Activated naive CD4-positive, alpha-beta T cell treated with anti-CD3 and anti-CD28 coated beads, Interleukin-2, amount 10 ng/mL, durations not matched to agents 7 days and 5 days (primary cell): ENCODE measurements at regions not wholly inside any gene's neighbourhood (a gene's known extent, or its start where the extent isn't known, plus 50 kb on each side); places are given as distances from the start of the nearest gene placed in this dataset.

Source experiments
- CTCF ChIA-PET: fragments of 350-600 bp; sonication (Branson Sonifier 250); formaldehyde crosslinking; loops from one replicate; lab custom pipeline; 2021; ENCODE audit warnings: antibody characterized with exemption; lab: Charles Lee
- DNase-seq: peaks from one replicate; pipeline ENCODE4 v3.0.0-alpha.2; 2020
- H3K27ac Mint-ChIP-seq: one replicate; pipeline ENCODE4 v1.8.0; 2021; ENCODE audit warnings: mild to moderate bottlenecking, moderate library complexity, mixed read lengths
- H3K27me3 Mint-ChIP-seq: one replicate; pipeline ENCODE4 v1.8.0; 2021; ENCODE audit warnings: mild to moderate bottlenecking, mixed read lengths
- H3K36me3 Mint-ChIP-seq: one replicate; pipeline ENCODE4 v1.8.0; 2021; ENCODE audit warnings: mixed read lengths
- H3K4me1 Mint-ChIP-seq: one replicate; pipeline ENCODE4 v1.8.0; 2021; ENCODE audit warnings: mixed read lengths
- H3K4me3 Mint-ChIP-seq: one replicate; pipeline ENCODE4 v1.8.0; 2021; ENCODE audit warnings: mild to moderate bottlenecking, moderate library complexity, mixed read lengths
- H3K9me3 Mint-ChIP-seq: one replicate; pipeline ENCODE4 v1.8.0; 2021; ENCODE audit warnings: mixed read lengths

DNA sequence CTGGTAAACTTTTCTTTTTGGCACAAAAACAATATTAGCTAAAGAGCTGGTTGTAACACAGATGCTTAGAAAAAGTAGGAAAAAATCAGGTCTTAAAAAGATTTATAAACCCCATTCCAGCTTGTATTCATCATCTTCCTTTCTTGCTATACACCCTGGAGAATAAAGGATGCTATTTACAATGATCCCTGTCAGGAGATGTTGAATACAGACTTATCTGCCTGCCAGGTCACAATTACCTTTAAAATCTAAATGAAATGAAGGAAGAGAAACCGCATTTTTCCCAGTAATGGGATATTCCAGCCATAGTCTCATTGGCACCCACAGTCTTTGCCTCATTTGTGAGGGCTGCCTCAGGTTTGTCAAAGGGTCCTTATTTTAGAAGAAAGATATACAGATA, 394.1 kb upstream of the WWC1 start:
- Mint-ChIP-seq H3K4me3 (no peak overlapping the region), H3K36me3 (no peaks in the 10 kb centered on the region), H3K27ac (no peak overlapping the region), H3K4me1 (no peaks in the 10 kb centered on the region), H3K9me3 (peaks cover 4% of the 10 kb centered on the region), H3K27me3 (no peaks in the 10 kb centered on the region)
- CTCF ChIA-PET, result interaction anchor here (1.0 kb wide), 1 partner anchor 49 kb away, joined by 3 read pairs; no protein-coding TSS in a partner anchor
- DNase-seq, result no peak

DNA sequence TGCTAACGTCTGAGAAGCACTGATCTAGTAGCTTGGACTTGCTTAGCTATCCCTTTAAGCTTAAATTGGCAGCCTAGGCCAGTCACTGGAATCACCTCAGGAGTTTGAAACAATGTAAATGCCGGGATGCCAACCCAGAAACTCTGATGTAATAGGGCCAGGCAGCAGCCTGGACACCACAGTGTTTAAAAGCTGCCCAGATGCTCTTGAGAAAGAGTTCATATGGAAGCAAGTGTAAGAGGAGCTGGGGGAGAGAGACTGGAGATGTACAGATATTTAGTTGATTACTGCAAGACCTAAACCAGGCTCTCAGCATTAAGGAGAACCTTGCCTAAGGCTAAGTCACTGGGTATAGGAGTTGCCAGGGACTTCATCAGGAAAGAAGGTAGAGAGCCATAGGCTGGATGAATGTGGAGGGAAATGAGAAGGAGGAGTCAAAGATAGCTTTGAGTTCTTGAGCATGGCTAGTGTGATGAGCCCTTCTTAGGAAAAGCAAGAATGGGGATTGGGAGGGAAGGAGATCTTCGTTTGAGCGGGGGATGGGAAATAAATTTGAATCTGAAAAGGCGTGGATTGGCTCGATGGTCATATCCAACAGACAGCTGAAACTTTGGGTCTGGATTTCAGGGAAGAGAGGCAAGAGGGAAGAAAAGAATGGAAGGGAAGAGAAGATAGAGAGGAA, 392.9 kb upstream of the WWC1 start:
- no peaks in the 10 kb centered on the region for H3K36me3 Mint-ChIP-seq
- H3K4me3 Mint-ChIP-seq, result no peak overlapping the region
- no peak overlapping the region for H3K27ac Mint-ChIP-seq
- H3K27me3 Mint-ChIP-seq, result no peaks in the 10 kb centered on the region
- no peak for DNase-seq
- peaks cover 4% of the 10 kb centered on the region for H3K9me3 Mint-ChIP-seq
- CTCF ChIA-PET, result no interaction called here
- H3K4me1 Mint-ChIP-seq, result no peaks in the 10 kb centered on the region

DNA sequence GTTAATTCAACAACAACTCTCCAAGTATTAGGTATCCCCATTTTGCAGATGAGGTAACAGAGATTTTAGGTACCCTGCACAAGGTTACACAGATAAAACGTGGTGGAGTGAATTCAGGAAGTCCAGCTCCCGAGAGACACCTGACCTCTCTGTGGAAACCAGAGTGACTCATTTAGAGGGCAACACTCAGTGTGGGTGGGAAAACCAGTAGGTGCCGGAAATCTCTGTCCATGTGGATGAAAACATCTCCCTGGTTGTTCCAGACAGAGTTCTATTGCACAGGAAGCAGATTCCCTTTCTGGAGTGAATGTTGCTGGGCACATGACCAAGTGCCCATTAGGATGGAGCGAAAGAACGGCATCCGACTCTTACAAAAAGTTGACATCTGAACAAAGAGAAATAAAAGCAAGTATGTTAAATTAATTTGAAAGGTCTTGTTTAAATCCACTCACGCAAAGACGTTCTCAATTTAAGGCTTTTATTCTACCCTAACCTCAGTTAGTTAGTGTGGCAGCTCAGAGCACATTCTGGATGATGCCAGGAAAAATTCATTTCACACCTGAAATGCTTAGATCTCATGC, 391.9 kb upstream of the WWC1 start:
- H3K36me3 Mint-ChIP-seq, result no peaks in the 10 kb centered on the region

DNA sequence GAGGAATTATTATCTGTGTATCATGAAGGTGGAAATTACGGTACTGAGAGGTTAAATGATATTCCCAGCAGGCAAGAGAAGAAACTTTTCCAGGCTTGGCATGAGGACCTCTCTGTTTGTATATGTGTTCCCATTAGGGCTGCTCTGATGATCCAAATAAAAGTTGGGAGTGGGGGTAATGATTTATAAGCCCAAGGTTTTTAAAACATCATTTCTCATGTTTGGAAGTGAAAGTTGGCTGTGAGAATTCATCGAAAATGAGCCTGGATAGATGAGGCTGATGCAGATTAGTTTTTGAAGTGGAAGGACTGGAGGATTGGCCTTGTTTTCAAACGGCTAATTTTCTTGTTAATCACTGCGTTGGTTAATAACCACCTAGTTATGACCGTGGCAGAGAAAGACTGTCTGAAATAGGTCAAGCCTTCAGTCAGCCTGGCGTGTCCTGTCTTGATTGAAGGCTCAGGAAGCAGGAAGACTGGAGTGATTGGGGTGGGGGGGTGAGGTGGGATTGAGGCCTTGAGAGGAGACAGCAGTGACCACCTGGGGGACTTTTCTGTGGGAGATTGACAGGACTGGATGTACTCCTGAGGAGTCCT, 391.0 kb upstream of the WWC1 start:
- DNase-seq, result no peak
- H3K36me3 Mint-ChIP-seq, result no peaks in the 10 kb centered on the region
- no peaks in the 10 kb centered on the region for H3K4me1 Mint-ChIP-seq
- H3K27me3 Mint-ChIP-seq, result no peaks in the 10 kb centered on the region
- H3K9me3 Mint-ChIP-seq, result peaks cover 4% of the 10 kb centered on the region
- CTCF ChIA-PET, result no interaction called here
- no peak overlapping the region for H3K27ac Mint-ChIP-seq
- H3K4me3 Mint-ChIP-seq, result no peak overlapping the region

More for the DNA sequence above, 391.9 kb upstream of the WWC1 start:
- no peak overlapping the region for H3K4me3 Mint-ChIP-seq
- no peaks in the 10 kb centered on the region for H3K27me3 Mint-ChIP-seq
- H3K27ac Mint-ChIP-seq, result no peak overlapping the region
- H3K9me3 Mint-ChIP-seq, result peaks cover 4% of the 10 kb centered on the region
- H3K4me1 Mint-ChIP-seq, result no peaks in the 10 kb centered on the region
- no peak for DNase-seq
- CTCF ChIA-PET, result no interaction called here

DNA sequence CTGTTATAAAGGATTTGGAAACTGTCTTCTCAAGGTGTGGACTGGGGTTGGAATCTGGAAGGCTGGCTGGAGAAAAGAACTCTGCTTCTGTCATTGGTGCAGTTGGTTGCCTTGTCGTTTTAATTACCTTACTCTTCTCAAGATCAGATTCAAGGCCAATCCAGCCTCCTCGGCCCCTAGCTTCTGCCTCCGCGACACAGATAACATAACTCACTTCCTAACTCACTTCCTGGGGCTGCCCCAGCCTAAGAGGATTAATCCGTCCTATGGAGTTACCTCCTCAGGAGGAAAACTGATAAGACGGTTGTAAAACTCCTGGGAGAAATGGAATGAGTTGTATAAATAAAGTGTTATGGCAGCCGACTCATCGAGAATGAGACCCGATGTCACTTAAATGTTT, 389.1 kb upstream of the WWC1 start:
- DNase-seq, result no peak
- no peak overlapping the region for H3K27ac Mint-ChIP-seq
- peaks cover 4% of the 10 kb centered on the region for H3K9me3 Mint-ChIP-seq
- no peaks in the 10 kb centered on the region for H3K4me1 Mint-ChIP-seq
- H3K27me3 Mint-ChIP-seq, result no peaks in the 10 kb centered on the region
- no peak overlapping the region for H3K4me3 Mint-ChIP-seq
- CTCF ChIA-PET, result no interaction called here
- no peaks in the 10 kb centered on the region for H3K36me3 Mint-ChIP-seq

DNA sequence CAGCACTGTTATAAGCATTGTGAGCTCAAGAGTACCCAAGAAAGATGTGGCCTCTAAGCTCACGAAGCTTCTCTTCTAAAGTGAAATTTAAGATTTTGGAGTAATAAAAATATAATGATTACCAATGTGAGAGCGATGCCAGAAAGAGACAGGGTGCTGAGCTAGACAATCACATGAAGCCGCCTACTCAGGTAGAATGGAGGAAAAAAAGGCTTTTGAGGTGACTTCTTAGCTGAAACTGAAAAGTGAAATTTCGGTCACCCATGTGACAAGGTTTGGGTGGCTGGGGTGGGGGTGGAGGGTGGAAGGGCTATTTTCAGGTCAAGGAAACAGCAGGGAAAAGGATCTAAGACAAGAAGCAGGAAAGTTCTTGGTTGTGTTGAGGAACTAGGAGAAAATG, 388.2 kb upstream of the WWC1 start:
- H3K36me3 Mint-ChIP-seq, result no peaks in the 10 kb centered on the region
- no peaks in the 10 kb centered on the region for H3K4me1 Mint-ChIP-seq
- H3K4me3 Mint-ChIP-seq, result no peak overlapping the region
- no peaks in the 10 kb centered on the region for H3K27me3 Mint-ChIP-seq
- peaks cover 4% of the 10 kb centered on the region for H3K9me3 Mint-ChIP-seq
- no peak overlapping the region for H3K27ac Mint-ChIP-seq
- CTCF ChIA-PET, result no interaction called here
- DNase-seq, result no peak

DNA sequence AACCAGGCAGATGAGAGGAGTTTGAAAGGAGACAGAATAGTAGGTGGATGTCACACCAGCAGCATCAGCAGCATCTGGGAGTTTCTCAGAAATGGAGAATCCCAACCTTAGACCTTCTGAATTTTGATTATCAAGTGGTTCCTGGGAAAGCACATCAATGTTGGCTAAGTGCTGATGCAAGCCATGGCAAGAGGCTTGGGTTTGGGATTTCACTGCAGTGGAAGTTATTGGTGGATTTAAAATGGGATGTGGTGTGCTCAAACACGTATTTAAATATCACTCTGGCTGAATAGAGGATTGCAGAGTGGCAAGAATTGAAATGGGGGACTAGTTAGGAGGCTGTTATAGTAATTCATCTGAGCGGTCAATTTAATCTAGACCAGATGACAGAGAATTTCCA, 387.8 kb upstream of the WWC1 start:
- Mint-ChIP-seq H3K4me3 (no peak overlapping the region), H3K4me1 (no peaks in the 10 kb centered on the region), H3K27me3 (no peaks in the 10 kb centered on the region), H3K36me3 (no peaks in the 10 kb centered on the region), H3K27ac (no peak overlapping the region), H3K9me3 (peaks cover 4% of the 10 kb centered on the region)
- DNase-seq, result no peak
- CTCF ChIA-PET, result no interaction called here

DNA sequence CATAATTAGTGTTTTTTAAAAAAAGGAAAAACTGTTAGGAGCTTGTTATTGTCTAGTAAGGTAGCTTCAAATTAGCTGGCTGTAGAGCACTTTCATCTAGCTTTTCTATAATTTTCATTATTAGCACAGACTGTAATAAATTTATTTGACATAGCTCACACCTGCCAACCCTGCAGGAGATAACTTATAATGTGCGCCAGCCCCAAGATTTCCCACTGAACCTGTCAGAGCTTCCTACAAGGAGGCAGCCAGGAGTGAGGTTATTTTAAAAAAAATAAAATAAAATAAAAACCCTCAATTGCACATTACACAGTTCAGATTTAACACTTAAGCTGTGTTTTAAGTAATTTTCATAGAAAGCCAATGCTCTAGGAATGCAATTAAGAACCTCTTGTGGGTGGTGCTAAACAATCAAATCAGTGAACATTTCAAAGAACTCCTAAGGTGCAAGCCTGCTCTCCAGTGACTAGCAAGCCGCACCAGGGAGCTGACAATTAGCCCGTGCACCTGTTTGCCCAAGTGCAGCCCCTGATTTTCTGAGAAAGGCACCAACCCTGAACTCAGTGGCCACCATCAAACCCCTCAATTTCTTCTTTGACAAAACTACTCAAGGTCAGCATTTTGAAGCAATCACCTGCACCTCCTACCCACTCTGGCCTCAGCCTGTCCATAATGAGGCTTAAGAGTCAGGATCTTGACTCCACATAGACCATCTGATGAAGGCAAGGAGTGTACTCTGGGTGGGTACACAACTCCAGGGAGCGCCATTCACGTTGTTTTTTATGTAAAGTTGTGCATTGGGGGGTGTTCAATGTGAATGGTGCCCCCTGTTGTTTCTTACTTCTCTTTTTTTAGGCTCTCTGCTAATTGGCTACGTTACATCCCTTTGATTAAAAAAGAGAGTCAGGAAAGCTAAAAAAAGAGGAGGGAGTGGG, 385.3 kb upstream of the WWC1 start:
- Mint-ChIP-seq H3K27ac (no peak overlapping the region), H3K9me3 (no peaks in the 10 kb centered on the region), H3K4me1 (no peaks in the 10 kb centered on the region), H3K4me3 (no peak overlapping the region), H3K36me3 (no peaks in the 10 kb centered on the region), H3K27me3 (no peaks in the 10 kb centered on the region)
- DNase-seq, result no peak
- CTCF ChIA-PET, result no interaction called here

DNA sequence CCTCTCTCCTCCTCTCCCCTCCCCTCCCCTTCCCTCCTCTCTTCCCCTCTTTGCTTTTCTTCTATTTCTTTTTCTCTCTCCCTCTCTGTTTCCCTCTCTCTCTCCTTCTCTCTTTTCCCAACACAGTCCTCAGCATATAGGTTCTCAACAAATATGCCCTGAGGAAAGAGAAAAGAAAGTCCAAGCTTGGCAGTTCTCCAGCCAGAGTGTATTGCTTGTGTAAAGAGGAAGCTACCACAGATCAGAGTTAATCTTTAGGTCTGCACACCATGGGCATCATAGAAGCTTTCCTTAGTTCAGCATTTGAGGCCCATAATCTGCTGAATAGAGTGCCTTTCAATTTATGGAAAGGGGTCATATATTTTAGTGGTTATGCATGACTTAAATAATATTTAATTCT, 382.8 kb upstream of the WWC1 start:
- no peak for DNase-seq
- Mint-ChIP-seq H3K4me3 (no peak overlapping the region), H3K4me1 (no peaks in the 10 kb centered on the region), H3K27me3 (no peaks in the 10 kb centered on the region), H3K9me3 (no peaks in the 10 kb centered on the region), H3K27ac (no peak overlapping the region), H3K36me3 (no peaks in the 10 kb centered on the region)
- CTCF ChIA-PET, result no interaction called here

DNA sequence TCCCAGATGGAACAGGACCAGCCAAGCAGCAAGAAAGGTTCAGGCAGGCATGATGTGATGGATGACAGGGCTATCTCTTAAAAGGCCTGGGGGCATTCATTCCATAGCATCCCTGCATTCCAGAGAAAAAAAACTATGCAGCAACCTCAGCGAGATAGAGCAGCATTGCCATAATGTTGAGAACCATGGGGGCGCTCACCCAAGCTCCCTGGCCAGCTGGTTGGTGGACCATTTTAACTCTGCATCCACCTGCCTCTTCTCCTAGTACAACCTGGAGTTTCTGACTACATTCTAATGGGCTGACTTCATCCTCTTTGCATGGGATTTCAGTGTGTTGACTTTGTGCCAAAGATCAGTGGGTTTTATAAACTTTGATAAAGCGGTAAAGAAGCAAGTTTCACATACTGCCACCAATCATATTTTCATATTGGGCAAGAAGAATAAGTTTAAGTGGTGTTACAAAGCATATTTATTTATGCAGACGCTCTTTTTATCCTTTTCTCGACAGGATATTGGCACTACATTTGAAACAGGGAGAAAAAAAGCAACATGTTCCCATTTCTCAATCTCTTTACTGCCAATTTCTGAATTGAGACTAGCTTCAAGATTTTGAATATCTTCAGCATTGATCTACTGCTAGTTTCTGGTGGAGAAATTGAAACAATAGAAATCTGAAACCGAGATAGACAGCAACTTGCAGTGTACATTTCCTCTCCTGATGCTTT, 378.3 kb upstream of the WWC1 start:
- H3K36me3 Mint-ChIP-seq, result no peaks in the 10 kb centered on the region
- H3K27me3 Mint-ChIP-seq, result no peaks in the 10 kb centered on the region
- no peaks in the 10 kb centered on the region for H3K9me3 Mint-ChIP-seq
- H3K4me1 Mint-ChIP-seq, result no peaks in the 10 kb centered on the region
- CTCF ChIA-PET, result no interaction called here
- no peak for DNase-seq
- H3K4me3 Mint-ChIP-seq, result no peak overlapping the region
- no peak overlapping the region for H3K27ac Mint-ChIP-seq

DNA sequence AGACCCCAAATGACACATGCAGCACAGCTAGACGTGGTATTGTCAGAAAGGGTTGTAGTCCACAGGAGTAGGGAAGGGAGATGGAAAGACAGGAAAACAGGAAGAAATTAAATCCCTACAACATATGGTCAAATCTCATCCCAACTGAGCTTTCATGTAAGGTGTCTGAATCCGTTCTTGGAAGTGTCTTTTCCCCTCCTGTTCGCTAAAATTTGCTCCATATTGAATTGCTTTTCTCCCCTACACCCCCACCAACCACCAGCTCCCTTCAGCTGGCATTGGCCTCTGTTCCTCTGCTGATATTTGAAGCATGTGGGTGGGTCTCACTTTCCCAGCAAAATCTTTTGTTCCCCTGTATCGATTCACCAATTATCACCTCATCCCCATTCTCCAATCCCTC, 376.2 kb upstream of the WWC1 start:
- CTCF ChIA-PET, result no interaction called here
- Mint-ChIP-seq H3K36me3 (no peaks in the 10 kb centered on the region), H3K27me3 (no peaks in the 10 kb centered on the region), H3K4me3 (no peak overlapping the region), H3K27ac (no peak overlapping the region), H3K4me1 (no peaks in the 10 kb centered on the region), H3K9me3 (no peaks in the 10 kb centered on the region)
- no peak for DNase-seq

DNA sequence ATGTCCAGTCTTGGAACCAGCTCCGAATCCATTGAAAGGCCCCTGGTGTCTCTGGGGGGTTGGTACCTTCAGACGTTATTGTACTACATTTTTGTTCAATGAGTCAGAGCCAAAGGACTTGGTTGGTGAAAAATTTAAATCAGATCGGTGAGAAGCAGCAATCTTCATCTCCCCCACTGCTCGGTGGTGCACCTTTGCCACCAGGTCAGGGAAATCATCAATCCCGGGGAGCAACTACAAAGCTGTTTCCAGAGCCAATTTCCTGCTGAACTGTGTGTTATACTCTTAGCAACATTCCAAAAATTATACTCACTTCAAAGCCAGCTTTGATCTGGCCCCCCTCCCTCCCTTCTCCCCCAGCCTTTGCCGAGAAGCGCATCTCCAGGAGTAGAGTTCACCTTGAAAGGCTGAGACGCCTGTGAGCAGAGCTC, 375.2 kb upstream of the WWC1 start:
- DNase-seq, result no peak
- no peaks in the 10 kb centered on the region for H3K4me1 Mint-ChIP-seq
- no peaks in the 10 kb centered on the region for H3K36me3 Mint-ChIP-seq
- H3K27ac Mint-ChIP-seq, result no peak overlapping the region
- H3K4me3 Mint-ChIP-seq, result no peak overlapping the region
- CTCF ChIA-PET, result no interaction called here
- H3K27me3 Mint-ChIP-seq, result no peaks in the 10 kb centered on the region
- no peaks in the 10 kb centered on the region for H3K9me3 Mint-ChIP-seq

DNA sequence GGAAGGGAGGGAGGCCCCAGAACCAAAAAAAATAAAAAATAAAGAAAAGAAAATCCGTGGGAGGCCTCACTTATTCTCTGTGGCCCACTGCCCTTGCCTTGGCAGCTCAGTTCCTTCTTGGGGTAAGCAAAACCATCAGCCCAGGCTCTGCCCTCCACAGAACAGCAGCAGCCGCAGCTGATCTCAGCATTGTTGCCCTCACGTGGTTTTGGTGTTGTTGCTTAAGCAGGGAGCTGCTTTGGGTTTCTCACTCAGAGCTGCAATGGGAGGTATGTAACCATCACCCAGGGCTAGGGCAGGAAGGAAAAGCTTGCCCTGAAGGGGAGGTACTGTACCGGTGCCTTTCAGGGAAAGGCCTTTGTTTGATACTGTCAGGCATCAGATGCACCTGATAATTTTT, 374.7 kb upstream of the WWC1 start:
- no peak overlapping the region for H3K4me3 Mint-ChIP-seq
- H3K4me1 Mint-ChIP-seq, result no peaks in the 10 kb centered on the region
- H3K9me3 Mint-ChIP-seq, result no peaks in the 10 kb centered on the region
- H3K36me3 Mint-ChIP-seq, result no peaks in the 10 kb centered on the region
- no peaks in the 10 kb centered on the region for H3K27me3 Mint-ChIP-seq
- H3K27ac Mint-ChIP-seq, result no peak overlapping the region
- CTCF ChIA-PET, result no interaction called here
- no peak for DNase-seq
